ENCODE measurements at regions not wholly inside any gene's neighbourhood (a gene's known extent, or its start where the extent isn't known, plus 50 kb on each side); places are given as distances from the start of the nearest gene placed in this dataset.

DNA sequence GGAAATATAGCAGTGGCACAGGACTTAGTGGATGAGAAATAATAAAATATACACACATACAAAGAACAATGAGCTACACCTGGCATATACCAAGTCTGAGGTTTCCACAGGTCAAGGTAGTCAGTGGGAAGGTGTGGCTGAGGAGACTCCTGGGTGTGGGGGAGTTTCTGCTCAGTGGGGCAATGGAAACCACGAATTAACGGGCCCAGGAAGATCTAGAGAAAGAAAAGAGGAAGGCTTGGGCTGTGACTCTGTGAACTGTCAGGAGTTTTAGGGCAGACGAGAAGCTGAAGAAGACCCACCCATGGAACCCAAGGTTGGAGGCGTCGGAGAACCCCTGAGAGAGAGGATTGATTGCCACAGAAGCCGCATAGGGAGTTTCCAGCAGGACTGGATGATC is 196.5 kb downstream of the HERPUD2 start:
- no peak for DNase-seq

DNA sequence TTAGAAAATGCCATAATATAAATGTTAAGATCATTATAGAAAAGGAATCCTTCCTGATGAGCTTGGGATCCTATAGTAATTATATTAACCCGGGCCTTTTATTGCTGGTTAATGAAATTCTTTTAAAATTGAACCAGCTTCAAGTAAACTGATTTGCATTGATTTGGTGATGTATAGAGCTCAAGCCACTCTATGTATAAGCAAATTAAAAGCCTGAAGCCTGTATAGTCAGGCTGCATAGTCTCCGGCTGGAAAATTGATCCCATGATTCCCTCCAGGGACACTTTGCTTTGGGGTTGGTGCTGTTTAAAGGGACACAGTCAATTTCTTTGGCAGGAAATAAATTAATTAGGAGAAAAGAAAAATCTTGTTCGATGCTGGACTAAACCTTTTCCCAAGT is 199.1 kb downstream of the HERPUD2 start:
- no peak for DNase-seq

DNA sequence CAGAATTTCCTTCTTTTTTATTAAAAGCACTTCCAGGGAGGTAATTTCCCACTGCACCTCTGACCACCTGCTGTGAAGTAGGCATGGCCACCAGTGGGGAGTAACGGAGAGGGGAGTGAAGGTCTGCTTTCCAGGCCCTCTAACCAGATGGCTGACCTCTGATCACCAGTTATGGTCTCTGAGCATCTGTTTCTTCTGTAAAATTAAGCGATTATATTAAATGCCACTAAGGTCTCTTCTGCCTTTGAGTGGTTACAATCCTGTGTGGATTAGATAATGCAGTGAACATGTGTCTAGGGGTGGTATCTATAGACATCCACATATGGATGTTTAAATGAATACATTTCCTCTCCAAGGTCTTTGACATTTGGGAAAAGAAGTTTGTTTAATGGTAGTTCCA is 199.6 kb downstream of the HERPUD2 start:
- DNase-seq = no peak

DNA sequence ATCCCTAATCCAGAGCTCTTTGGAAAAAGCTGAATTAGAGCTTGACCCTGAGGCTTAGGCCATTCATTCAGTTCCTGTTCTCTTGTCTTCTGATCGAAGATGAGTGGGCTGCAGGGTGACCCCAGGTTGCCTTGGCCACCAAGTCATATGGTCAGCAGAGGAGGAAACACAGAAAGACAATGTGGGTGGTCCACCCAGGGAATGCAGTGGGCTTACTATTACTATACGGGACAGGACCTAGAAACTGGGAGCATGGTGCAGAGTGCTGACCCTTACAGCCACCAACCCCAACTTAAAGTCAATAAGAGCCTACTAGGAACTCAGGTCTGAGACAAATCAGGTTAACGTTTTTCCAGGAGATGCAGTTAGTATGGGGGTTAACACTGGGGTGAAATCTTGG is 200.5 kb downstream of the HERPUD2 start:
- DNase-seq = no peak

DNA sequence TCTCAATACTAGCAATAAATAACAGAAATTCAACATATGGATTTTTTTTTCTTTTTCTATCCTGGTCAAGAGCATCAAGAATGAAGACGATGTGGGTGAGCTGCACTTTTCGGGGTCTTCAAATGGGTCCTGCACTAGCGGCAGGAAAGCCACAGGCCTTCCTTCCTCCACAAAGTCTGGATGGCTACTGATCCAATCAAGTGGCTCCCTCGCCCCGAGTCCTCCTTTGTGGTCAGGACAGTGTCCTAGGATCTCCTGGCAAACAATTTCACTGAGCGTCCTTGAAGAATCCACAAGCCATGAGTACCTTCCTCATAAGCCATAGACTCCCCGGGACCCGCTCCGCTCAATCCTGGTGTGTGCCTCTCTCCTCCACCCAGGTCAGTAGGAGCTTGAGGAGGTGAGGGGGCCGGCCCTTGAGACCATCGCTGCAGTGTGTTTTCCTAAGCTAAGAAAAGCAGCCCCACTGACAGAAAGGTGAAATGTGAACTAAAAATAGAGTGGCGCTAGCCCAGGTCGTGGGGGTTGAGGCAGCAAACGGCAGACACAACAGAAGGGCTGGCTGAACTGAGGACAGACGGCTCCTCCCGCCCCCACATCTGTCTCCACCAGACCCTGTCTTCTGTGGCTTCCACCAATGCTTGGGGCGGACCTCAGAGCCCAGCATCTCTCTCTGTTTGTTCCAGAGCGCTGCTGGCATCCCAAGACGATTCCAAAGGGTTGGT is 202.3 kb downstream of the HERPUD2 start:
- DNase-seq = no peak

DNA sequence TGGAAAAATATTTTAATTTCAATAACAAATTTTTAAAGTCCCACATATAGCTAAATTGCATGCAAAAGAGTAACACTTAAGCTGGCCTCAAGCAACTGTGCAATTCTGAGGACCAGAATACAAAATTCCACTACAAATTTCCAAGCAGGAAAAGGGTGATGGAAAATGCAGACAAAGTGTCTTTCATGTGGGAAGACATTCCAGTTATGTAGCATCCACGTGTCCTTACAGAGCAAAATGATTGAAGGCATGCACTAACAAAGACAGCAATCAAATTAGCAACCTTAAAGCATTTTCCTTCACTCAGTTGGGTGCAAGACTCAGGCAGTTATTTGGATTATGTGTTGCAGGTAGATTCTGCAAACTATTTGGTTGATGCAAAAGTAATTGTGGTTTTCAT is 203.7 kb downstream of the HERPUD2 start:
- no peak for DNase-seq

DNA sequence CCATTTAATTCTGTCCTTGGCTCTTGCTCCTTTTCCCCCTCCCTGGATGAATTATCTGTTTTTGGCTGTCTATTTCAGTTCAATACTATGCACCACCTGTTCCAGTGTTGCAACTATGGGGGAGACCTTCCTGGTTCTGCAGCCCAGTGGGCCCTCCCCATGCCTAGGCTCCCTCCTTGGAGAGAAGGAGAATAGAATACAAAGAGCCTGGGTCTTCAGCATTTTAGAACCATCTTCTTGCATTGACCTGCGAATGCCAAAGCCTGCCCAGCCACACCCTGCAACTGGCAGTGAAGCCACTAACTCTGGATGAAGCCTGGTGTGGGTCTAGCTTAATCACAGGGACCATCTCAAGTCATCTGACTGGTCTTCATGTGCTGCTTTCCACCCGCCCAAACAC is 207.1 kb downstream of the HERPUD2 start:
- no peak for DNase-seq

DNA sequence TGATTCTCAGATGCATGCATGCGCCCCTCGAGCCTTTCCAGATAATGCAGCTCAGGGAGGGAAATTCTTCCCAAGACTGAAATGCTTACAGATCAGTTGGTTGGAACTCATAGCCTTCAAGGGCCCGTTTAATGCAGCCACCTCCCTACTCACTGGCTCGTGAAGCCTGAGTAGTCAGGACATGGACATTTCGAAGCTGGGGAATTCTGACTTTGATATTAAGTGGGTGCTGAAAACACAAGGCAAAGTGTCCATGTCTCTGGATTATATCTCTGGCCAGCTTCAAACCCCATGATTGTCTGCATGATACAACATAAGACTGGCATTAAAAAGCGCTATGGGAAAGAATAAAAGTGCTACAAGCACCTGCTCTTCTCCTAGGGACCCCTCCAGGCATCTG is 207.5 kb downstream of the HERPUD2 start:
- no peak for DNase-seq

DNA sequence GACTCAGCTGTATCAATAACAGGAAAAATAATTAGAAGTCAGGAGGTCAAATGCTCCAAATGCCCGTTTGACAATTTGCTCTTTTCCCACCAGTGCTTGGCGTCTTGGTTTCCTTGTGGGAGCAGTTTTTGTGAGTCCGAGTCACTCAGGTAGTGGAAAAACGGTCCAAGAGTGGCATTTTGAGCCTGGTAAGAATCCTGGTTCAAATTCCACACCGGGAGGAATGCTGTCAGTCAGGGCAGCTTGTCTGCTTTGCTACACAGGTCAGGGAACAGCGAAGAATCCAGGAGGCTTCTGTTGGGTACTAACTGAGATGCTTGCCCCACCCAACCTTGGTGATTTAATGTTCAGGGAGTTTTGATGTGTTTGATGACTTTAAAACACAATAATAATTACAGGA is 209.5 kb downstream of the HERPUD2 start:
- no peak for DNase-seq

DNA sequence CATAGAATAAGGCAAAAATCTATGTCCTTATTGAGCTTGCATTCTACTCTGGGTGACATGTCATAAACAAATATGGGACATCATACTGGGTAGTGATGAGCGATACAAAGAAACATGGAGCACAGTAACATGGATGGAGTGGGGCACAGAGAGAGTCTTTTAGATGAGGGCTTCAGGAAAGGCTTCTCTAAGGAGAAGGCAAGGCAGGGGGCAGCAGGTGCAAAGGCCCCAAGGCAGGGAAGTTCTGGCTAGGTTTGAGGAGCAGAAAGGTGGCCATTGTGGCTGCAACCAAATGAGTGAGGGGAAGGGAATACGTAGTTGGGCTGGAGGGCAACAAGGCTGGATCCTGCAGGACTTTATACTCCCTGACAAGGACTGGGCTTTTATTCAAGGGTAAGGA is 211.4 kb downstream of the HERPUD2 start:
- no peak for DNase-seq

DNA sequence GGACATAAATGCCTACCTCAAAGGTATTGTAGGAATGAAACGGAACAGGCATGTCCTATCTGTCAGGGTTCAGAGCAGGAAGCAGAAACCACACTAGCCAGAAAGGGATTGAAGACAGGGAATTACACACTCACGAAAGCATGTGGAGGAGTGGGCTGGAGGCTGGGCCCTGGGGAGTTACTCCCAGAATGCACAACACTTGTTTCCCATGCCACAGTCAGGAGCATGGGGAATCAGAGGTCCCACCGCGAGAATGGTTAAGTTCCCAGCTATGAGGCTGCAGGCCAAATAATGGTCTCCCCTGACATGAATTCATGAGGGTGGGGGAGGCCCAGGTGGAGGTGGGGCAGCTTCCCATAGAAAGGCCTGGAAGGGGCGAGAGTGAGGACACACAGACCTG is 212.7 kb downstream of the HERPUD2 start:
- no peak for DNase-seq

DNA sequence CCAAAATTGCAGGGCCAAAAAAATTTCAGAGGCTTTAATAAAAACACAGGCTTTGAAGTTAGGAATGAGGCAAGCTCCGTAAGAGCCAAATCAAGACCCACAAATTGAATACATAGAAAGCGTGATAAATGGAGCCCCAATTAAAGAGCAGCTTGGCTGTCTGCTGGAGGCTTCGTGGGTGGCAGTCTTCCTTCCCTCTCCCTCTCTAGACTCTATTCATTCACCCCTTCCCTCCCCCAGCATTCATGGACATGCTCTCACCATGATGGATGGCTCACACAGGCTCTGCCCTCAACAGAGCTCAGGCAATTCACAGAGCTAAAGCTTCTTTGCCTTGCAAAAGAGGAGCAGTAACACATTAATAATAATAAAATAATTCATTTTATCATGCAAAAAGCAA is 214.1 kb downstream of the HERPUD2 start:
- no peak for DNase-seq

DNA sequence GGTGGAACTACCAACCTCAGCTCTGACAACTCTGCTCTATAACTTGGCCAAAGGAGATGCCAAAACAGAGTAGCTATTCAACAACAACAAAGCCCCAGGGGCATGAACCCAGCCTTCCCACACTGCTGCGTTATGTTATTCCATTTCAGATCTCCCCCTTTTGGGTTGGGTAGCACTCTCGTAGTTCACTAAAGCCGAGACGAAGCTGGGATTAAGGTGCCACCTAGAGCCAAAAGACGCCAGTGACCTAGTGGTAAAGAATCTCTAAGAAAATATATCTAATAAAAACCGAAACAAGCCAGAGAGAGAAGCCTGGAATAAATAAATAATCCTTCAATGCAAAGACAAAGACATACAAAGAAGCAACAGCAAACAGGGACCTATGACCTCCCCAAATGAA is 217.3 kb downstream of the HERPUD2 start:
- no peak for DNase-seq

DNA sequence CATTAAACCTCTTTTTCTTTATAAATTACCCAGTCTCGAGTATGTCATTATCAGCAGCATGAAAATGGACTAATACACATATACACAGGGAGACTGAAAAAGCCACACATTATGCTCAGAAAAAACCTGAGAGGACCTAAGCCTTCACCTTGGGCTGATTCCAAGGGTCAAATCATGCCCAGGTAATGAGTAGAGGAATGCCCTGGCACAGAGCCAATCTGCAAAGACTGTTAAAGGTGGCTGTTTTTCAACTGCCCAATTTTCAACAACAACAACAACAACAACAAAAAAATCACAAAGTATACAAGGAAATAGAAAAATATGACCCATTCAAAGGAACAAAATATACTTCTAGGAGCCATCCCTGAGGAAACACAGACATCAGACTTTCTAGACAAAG is 220.2 kb upstream of the TBX20 start:
- DNase-seq = no peak

DNA sequence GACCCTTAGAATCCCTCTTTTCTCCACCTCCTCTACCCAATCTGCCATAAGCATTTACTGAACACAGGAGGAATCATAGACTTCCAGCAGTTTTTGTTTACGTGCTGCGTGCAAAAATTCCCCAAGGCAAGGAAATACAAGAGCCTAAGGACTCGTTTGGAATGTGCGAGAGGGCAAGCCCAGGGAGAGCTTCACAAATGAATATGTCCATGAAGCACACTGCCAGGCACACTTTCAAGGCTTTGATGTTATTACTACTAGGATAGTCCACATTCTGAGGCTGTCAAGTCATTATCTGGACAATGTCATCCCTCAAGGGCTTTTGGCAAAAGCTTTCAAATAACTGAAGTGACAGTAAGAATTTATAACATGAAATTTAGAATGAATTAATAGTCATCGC is 214.7 kb upstream of the TBX20 start:
- DNase-seq = no peak

DNA sequence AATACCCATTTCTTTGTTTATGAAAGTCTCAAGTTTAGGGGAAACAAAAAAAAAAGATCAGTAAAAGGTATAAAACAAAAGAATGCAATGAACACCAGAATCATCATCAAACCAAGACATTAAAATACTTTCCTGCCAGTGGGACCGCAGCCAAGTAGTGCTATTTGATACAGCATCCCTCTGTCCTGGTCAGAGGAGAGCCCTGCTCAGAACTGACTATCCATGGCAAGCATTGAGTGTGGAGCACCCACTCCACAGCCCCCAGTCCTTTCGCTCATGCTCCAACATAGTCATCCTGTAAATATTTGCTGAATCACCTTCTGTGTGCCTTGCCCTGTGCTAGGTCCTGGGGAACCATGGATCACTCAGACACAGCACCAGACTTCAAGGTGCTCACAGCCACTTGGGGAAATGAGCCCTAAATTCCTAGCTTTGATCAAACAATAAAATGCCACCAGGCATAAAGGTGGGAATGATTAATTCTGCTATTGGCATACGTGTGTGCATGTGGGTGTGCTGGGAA is 213.6 kb upstream of the TBX20 start:
- no peak for DNase-seq

DNA sequence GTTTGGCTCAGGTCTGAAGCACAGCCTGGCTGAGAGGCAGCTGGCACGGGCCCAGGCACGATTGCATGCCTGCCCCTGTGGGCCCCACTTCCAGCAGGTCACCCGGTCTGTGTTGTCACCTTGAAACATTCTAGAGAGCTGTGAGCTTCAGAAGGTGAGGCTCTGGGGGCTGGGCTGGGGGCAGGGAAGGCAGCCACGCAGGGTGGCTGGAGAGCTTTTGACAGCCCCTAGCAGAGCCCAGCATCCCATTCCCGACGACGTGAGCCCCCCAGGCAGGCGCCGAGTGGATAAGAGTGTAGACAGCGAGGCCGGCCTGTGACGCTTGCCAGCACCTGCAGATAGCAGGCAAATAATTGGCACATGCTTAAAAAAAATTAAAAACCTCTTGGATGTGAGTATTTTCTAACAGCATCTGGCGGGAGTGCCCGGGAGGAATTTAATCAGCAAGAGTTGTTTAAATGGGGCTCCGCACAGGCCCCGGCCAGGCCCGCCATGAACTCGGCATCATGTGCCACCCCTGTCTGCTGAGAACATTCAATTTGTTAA is 212.0 kb upstream of the TBX20 start:
- no peak for DNase-seq

DNA sequence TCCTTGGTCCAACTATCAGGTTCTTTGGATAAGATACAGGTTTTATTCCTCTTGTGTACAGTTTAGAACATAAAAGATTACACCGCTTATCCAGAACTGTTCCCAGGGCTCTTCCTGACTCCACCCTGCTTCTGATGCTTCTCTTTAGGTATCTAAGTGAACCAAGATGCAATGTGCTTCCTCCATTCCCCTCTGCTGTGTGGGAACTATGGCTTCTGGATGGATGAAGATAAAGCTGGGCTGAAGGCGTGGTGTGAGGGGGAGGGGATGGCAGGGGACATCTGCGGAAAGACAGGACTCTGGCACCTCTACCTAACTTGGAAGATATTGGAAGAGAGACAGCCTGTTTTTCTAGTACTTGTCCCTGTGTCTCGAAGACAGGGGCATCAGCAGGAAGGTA is 209.9 kb upstream of the TBX20 start:
- no peak for DNase-seq

DNA sequence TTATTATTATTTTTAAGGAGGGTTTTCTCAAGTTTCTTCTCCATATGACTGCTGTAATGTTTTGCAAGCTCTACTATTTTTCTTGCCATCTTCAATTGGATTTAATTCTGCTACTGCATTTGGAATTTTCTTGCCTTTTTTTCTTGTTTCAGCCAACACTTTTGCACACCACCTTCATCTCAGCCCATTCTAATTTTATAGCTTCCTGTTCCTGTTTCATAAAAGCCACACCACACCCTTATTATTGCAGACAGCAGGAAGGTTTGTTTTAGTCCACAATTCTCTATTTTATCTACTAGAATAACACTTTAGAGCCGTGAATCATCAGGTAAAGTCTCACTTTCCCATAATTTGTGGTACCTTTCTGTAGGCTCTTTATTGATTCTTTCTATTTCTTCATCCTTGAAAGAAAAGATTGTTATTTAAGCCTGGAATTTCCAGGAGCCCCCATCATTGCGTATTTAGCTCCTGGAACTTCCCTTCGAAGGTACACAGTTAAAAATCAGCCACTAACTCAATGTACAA is 209.3 kb upstream of the TBX20 start:
- no peak for DNase-seq

DNA sequence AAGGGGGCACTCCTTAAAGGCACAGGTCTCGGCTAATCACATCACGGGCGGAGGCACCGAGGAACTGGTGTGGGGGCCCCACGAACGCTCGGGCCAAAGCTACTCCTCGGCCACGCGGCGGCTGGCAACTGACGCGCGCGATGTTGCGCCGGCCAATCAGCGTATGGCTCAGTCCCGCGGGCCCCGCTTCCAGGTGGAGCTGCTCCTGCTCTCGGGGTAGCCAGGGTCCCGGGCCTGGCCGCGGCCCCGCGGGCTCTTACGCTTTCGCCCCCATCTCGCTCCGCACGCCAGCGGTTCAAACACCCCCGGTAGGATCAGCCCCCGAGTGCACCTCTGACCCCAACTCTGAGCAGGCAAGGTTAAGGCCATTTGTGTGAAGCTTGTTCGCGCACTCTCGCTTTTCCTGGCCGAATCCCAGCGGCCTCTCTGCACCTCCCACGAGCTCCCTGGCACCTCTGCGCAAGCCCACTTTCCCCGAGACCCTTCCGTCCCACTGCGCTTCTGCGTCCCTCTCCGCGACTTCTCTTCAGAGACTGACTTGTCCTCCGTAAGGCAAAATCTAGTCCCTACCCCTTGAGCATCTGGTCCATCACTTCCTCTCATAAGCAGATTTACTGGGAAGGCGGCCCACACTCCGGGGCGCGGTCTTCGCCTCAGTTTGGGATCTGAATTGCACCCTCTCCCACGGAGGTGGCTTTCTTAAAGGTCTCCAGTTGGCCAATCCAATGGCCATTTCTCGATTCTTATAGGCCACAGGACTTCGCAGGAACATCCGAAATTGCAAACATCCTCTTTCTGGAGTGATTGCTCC is 200.9 kb upstream of the TBX20 start:
- DNase-seq = no peak

DNA sequence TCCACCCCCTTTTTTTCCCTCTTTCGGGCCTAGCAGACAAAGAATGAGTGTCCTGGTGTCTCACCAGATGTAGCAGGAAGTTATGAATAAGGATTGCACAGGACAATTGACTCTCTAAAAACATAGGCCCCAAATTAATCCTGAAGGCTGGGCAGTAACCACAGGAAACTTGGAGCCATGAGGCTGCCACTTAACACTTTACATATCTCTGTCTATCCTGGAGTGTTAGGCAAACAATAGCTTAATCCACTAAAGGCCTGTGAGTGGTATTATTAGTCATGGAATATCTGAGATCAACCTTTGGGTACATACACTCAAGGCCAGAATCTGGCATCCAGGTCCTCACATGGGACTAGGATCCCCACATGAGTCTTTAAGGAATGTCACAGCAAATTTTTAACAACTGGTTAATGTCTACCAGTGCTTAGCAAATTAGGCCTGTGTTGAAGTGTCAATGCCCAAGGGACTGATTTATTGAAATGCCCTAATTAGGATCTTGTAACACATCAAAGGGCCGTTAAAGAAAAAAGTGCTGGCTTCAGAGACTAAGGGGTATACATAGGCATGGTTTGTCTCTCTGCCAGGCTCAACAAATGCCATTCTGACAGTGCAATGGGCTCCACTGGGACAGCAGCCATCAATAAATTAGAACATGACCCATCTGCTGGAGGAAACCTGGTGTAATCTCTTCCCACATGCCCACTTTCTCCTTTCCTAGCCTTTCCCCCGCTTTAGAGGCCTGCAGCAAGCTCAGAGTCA is 196.7 kb upstream of the TBX20 start:
- no peak for DNase-seq

DNA sequence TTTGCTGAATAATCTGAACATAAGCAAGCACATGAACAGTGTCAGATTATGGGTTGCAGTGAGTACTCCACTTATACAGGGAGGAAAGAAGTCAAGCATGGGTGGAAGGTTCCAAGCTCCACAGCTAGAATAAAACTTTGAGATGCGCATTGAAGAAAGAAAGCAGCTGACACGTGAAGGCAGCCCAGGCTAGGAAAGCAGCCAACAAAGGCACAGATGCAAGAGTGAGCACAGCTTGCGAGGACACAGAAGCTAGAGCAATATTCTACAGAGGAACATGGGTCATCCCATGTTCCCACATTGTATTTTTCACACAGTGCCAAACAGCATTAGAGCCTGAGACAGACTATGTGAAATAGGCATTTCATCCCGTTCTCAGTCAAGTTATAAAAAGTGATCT is 194.6 kb upstream of the TBX20 start:
- no peak for DNase-seq

DNA sequence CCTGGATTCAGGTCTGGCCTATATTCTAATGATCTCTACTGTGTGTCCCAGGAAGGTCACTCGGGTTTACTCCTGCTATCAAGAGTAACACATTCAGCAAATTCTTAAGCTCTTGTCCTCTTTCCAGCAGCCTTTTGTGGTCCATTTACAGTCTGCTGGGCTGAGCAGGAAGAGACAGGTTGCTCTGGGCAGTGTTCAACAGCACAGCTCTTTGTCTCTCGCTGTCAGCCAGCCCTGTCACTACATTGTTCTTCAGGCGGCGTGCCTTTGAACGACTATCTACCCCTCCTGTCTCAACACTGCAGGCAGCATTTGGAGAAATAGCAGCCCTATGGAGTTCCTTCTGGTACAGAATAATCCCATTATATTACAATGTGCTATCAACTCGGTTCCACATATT is 192.2 kb upstream of the TBX20 start:
- DNase-seq = no peak

All from activated gamma-delta T cell (primary cell).